GM21447 (cell line): ENCODE measurements at regions not wholly inside any gene's neighbourhood (a gene's known extent, or its start where the extent isn't known, plus 50 kb on each side); places are given as distances from the start of the nearest gene placed in this dataset.

ENCODE experiments used
- ATAC-seq: cut with Tn5 transposase; IDR thresholded peaks from one replicate; pipeline ENCODE4 v1.9.1; 2021; ENCODE audit not compliant: unreplicated experiment

GRCh38 chr18:76579301-76579695 is 84.3 kb upstream of the ZNF516 start:
- ATAC-seq: no peak

- no peak for ATAC-seq
Measured at GRCh38 chr18:76578571-76579300, 83.7 kb upstream of the ZNF516 start.

- ATAC-seq: no peak
Measured at GRCh38 chr18:76573325-76574025, 78.4 kb upstream of the ZNF516 start.

GRCh38 chr18:76572518-76573247 is 77.6 kb upstream of the ZNF516 start:
- no peak for ATAC-seq

- no peak for ATAC-seq
Measured at GRCh38 chr18:76571689-76572088, 76.6 kb upstream of the ZNF516 start.

GRCh38 chr18:76570856-76571255 is 75.8 kb upstream of the ZNF516 start:
- ATAC-seq: no peak

- no peak for ATAC-seq
Measured at GRCh38 chr18:76569644-76570419, 74.8 kb upstream of the ZNF516 start.

GRCh38 chr18:76568731-76569130 is 73.7 kb upstream of the ZNF516 start:
- no peak for ATAC-seq

GRCh38 chr18:76567835-76568445 is 72.9 kb upstream of the ZNF516 start:
- ATAC-seq: no peak

- ATAC-seq: no peak
Measured at GRCh38 chr18:76566987-76567386, 71.9 kb upstream of the ZNF516 start.

GRCh38 chr18:76565238-76566173 is 70.5 kb upstream of the ZNF516 start:
- ATAC-seq: no peak

- ATAC-seq: no peak
Measured at GRCh38 chr18:76564655-76565237, 69.7 kb upstream of the ZNF516 start.

- ATAC-seq: no peak
Measured at GRCh38 chr18:76564117-76564516, 69.1 kb upstream of the ZNF516 start.

- no peak for ATAC-seq
Measured at GRCh38 chr18:76562286-76563122, 67.5 kb upstream of the ZNF516 start.

GRCh38 chr18:76558881-76559667 is 64.0 kb upstream of the ZNF516 start:
- no peak for ATAC-seq

- no peak for ATAC-seq
Measured at GRCh38 chr18:76557026-76557575, 62.1 kb upstream of the ZNF516 start.

GRCh38 chr18:76554547-76555222 is 59.6 kb upstream of the ZNF516 start:
- ATAC-seq: no peak
